A673 (cell line): ENCODE measurements at regions not wholly inside any gene's neighbourhood (a gene's known extent, or its start where the extent isn't known, plus 50 kb on each side); places are given as distances from the start of the nearest gene placed in this dataset.

Experiments
- BruUV-seq: library from RNA; stranded (reverse); fragments of 400-500 nt; replicated peaks from 2 replicates; lab custom pipeline; 2021; lab: Mats Ljungman, UMichigan
- CTCF ChIA-PET: fragments of 300-600 bp; sonication (Branson Sonifier 250); formaldehyde crosslinking; loops from one replicate; lab custom pipeline; 2022; ENCODE audit warnings: antibody characterized with exemption; lab: Charles Lee
- POLR2A ChIA-PET: fragments of 300-600 bp; sonication (Branson Sonifier 250); formaldehyde crosslinking; loops from one replicate; lab custom pipeline; 2022; ENCODE audit warnings: antibody characterized with exemption; ENCODE audit not compliant: low non-redundant PET; lab: Charles Lee
- DNase-seq: peaks from one replicate; pipeline ENCODE4 v3.0.0-alpha.2; 2015; ENCODE audit warnings: low spot score
- H3K27ac ChIP-seq: fragments of 200-600 bp; sonication (generic); 2 replicates; pipeline ENCODE4 v1.5.1; 2016; ENCODE audit warnings: mixed run types, low read depth, mild to moderate bottlenecking, mixed read lengths, antibody characterized with exemption, low read length; ENCODE audit not compliant: poor library complexity, severe bottlenecking
- H3K27me3 ChIP-seq: fragments of 200-600 bp; sonication (generic); replicated peaks from 2 replicates; pipeline ENCODE4 v1.6.1; 2017; ENCODE audit warnings: mixed run types, low read depth, mild to moderate bottlenecking, mixed read lengths, antibody characterized with exemption, low read length; ENCODE audit not compliant: insufficient read depth, poor library complexity
- H3K36me3 ChIP-seq: fragments of 200-600 bp; sonication (generic); 2 replicates; pipeline ENCODE4 v1.6.1; 2016; ENCODE audit warnings: mixed run types, mild to moderate bottlenecking, mixed read lengths, antibody characterized with exemption, low read length; ENCODE audit not compliant: insufficient read depth, poor library complexity, severe bottlenecking
- H3K4me1 ChIP-seq: fragments of 200-600 bp; sonication (generic); 2 replicates; pipeline ENCODE4 v1.6.1; 2017; ENCODE audit warnings: mixed run types, mild to moderate bottlenecking, mixed read lengths, antibody characterized with exemption, low read length; ENCODE audit not compliant: insufficient read depth, poor library complexity, severe bottlenecking
- H3K4me3 ChIP-seq: fragments of 200-600 bp; sonication (generic); 2 replicates; pipeline ENCODE4 v1.5.1; 2016; ENCODE audit warnings: low read depth, mixed run types, mild to moderate bottlenecking, mixed read lengths, low read length; ENCODE audit not compliant: poor library complexity, severe bottlenecking
- H3K9me3 ChIP-seq: fragments of 200-600 bp; sonication (generic); 2 replicates; pipeline ENCODE4 v1.6.1; 2016; ENCODE audit warnings: mixed run types, low read depth, mild to moderate bottlenecking, mixed read lengths, antibody characterized with exemption, low read length; ENCODE audit not compliant: poor library complexity, severe bottlenecking
- CTCF ChIP-seq: fragments of 300-800, 200-600 bp; sonication (generic); conservative IDR thresholded peaks from 2 replicates; pipeline ENCODE4 v1.5.1; 2017; ENCODE audit warnings: low read depth, mild to moderate bottlenecking, antibody characterized with exemption, low read length, moderate library complexity, mixed read lengths
- EZH2 ChIP-seq: fragments of 200-600 bp; sonication (generic); IDR thresholded peaks from 2 replicates; pipeline ENCODE4 v1.6.1; 2017; ENCODE audit warnings: borderline replicate concordance, low read depth, mild to moderate bottlenecking, mixed read lengths, antibody characterized with exemption, low read length; ENCODE audit not compliant: poor library complexity, severe bottlenecking
- intact Hi-C: fragments of 100-400 bp; cut with micrococcal nuclease; formaldehyde crosslinking; loops from one replicate; pipeline ENCODE4 v1.10.0; 2022; ENCODE audit not compliant: unreplicated experiment

- DNase-seq: no peak
- Histone ChIP-seq H3K36me3 (peaks cover 28% of the 10 kb centered on the region), H3K27ac (no peak overlapping the region), H3K4me3 (no peak overlapping the region), H3K27me3 (no peaks in the 10 kb centered on the region), H3K9me3 (peaks cover 12% of the 10 kb centered on the region), H3K4me1 (peaks cover 3% of the 10 kb centered on the region)
- ChIA-PET CTCF (no interaction called here), POLR2A (no interaction called here)
- intact Hi-C loops: no loop called here
- BruUV-seq: no TSS peak
- no peak for TF ChIP-seq EZH2
- TF ChIP-seq CTCF: no peak
Measured at GRCh38 chr16:85182286-85182685, 70.0 kb upstream of the CIBAR2 start.

GRCh38 chr16:85182774-85183173, 70.5 kb upstream of the CIBAR2 start:
- no peak for DNase-seq
- no peaks in the 10 kb centered on the region for H3K4me1 ChIP-seq
- TF ChIP-seq CTCF (no peak), EZH2 (no peak)
- H3K36me3 ChIP-seq: peaks cover 28% of the 10 kb centered on the region
- H3K4me3 ChIP-seq: no peak overlapping the region
- no peaks in the 10 kb centered on the region for H3K27me3 ChIP-seq
- intact Hi-C loops: no loop called here
- H3K9me3 ChIP-seq: peaks cover 12% of the 10 kb centered on the region
- ChIA-PET POLR2A (no interaction called here), CTCF (no interaction called here)
- no TSS peak for BruUV-seq
- H3K27ac ChIP-seq: no peak overlapping the region

- H3K36me3 ChIP-seq: peaks cover 28% of the 10 kb centered on the region
- peaks cover 12% of the 10 kb centered on the region for H3K9me3 ChIP-seq
- ChIA-PET CTCF (no interaction called here), POLR2A (no interaction called here)
- intact Hi-C loops: no loop called here
- TF ChIP-seq CTCF (no peak), EZH2 (no peak)
- H3K27ac ChIP-seq: no peak overlapping the region
- DNase-seq: no peak
- no peaks in the 10 kb centered on the region for H3K27me3 ChIP-seq
- BruUV-seq: no TSS peak
- H3K4me3 ChIP-seq: no peak overlapping the region
- no peaks in the 10 kb centered on the region for H3K4me1 ChIP-seq
Measured at GRCh38 chr16:85183564-85183963, 71.3 kb upstream of the CIBAR2 start.
